ENCODE measurements at regions not wholly inside any gene's neighbourhood (a gene's known extent, or its start where the extent isn't known, plus 50 kb on each side); places are given as distances from the start of the nearest gene placed in this dataset.

- TF ChIP-seq YY1 (IDR thresholded peaks at IDR 0.05; ENCODE audit: low read depth) (no peak), EP300 (IDR thresholded peaks at IDR 0.05; ENCODE audit: borderline replicate concordance) (no peak), RAD21 (IDR thresholded peaks at IDR 0.05; ENCODE audit: low read depth) (no peak), CEBPB (IDR thresholded peaks at IDR 0.05) (no peak), NFIC (IDR thresholded peaks at IDR 0.05) (no peak), TEAD4 (IDR thresholded peaks at IDR 0.05) (no peak), TAF1 (IDR thresholded peaks at IDR 0.05; ENCODE audit: low read depth) (no peak), EGR1 (IDR thresholded peaks at IDR 0.05) (no peak)
- TF ChIP-seq, protein P1, sequence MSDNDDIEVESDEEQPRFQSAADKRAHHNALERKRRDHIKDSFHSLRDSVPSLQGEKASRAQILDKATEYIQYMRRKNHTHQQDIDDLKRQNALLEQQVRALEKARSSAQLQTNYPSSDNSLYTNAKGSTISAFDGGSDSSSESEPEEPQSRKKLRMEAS (IDR thresholded peaks at IDR 0.05) = no peak
- TF ChIP-seq, protein P2, sequence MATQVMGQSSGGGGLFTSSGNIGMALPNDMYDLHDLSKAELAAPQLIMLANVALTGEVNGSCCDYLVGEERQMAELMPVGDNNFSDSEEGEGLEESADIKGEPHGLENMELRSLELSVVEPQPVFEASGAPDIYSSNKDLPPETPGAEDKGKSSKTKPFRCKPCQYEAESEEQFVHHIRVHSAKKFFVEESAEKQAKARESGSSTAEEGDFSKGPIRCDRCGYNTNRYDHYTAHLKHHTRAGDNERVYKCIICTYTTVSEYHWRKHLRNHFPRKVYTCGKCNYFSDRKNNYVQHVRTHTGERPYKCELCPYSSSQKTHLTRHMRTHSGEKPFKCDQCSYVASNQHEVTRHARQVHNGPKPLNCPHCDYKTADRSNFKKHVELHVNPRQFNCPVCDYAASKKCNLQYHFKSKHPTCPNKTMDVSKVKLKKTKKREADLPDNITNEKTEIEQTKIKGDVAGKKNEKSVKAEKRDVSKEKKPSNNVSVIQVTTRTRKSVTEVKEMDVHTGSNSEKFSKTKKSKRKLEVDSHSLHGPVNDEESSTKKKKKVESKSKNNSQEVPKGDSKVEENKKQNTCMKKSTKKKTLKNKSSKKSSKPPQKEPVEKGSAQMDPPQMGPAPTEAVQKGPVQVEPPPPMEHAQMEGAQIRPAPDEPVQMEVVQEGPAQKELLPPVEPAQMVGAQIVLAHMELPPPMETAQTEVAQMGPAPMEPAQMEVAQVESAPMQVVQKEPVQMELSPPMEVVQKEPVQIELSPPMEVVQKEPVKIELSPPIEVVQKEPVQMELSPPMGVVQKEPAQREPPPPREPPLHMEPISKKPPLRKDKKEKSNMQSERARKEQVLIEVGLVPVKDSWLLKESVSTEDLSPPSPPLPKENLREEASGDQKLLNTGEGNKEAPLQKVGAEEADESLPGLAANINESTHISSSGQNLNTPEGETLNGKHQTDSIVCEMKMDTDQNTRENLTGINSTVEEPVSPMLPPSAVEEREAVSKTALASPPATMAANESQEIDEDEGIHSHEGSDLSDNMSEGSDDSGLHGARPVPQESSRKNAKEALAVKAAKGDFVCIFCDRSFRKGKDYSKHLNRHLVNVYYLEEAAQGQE (IDR thresholded peaks at IDR 0.05; ENCODE audit: low read depth) = no peak
Observed at GRCh38 chr1:82788660-82789059, 987.9 kb downstream of the ADGRL2 start.

Data from Ishikawa (cell line).